ENCODE measurements at regions not wholly inside any gene's neighbourhood (a gene's known extent, or its start where the extent isn't known, plus 50 kb on each side); places are given as distances from the start of the nearest gene placed in this dataset.
"Not testable (repeated sequence)": the region's sequence is repeated elsewhere in the genome, so short reads cannot be mapped to it uniquely, and the experiment has no call there.

DNA sequence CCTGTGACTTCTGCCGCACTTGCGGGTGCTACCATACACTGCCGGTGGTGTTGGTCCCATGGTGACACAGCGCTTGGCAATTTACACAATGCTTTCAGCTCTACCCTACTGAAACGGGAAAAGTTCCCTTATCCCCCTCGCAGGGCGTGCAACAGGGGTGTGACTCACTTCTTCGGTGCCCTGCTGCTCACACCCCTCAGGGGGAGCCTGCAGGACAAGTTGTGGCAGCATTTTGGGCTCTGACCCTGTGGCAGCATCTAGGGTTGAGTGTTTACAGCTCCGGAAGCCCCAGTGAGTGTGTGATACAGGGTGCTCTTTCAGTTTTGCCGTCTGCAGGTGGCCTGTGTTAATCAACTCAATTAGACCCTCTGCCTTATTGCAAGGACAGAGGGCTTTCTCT is 324.7 kb upstream of the RGMA start:
- no peak for DNase-seq

DNA sequence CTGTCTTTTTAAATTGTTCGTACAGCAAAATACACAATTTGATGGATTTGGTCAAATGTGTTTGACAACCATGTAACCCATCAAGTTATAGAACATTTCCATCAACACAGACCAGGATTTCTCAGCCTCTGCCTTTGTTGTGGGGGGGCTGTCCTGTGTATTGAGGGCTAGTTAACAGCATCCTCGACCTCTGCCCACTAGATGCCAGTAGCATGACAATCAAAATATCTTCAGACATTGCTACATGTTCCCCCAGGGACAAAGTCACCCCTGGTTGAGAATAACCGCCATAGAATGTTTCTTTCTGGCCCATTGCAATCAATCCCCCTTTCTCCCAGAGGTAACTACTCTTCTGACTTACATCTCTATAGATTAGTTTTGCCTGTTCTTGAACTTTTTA is 310.1 kb upstream of the RGMA start:
- no peak for DNase-seq

DNA sequence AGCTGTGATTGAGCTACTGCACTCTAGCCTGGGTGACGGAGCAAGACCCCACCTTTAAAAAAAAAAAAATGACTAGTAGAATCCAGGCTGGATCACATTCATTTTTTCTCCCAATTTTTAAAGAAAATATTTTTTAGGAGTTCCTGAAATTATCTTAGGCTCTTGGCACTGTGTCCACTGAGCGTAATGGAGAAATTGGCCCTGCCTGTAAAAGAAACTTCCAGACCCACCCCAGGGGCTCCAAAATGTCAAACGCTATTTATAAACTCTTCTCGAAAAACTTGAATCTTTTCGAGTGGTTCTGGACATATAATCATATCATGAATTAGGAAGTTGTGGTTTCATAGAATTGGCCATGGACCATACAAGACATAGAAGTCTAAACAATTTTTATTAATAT is 300.2 kb upstream of the RGMA start:
- no peak for DNase-seq

DNA sequence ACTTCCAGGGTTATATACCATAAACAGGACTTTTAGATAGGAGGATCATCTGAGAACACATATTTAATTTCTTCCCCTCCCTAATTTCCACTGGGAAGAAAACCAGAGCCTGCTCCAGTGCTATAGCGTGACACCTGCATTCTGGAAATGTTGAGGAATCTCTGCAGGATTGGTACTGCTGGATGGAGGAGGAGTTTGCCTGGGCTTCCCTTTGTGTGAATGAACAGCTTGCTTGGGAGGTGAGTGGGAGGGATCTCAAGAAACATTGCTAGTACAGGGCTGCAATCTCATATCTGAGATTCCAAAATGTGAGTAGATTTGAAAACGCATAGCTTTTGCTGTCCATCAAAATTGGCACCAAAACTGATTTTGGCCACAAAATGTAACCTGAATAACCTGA is 295.9 kb upstream of the RGMA start:
- no peak for DNase-seq

DNA sequence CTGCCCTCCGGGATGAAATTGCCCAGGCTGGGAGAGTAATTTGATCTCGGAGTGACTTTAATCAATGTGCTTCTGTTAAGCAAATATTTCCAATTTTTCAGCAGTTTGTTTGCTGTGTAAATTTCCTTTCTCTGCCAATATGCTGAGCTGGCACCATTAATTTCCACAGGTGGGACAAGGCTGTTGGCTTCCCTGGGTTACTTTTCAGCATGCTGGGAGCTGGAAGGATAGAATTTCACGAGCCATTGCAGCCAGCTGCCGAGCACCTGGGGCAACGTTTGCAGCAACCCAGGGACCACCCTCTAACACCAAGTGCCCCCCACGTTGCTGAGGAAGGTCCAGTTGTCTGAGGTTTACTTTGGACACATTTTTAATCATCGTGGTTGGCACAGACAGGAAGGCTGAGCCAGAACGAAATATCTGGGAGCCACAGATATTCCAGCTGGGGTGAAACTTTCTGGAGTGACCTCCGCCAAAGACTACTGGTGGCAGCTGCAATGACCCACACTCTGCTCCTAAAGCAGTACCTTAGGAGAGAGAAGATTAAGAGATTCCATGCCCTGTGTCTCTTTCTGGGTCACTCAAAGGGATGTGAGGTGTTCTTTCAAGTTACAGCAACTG is 293.3 kb upstream of the RGMA start:
- DNase-seq, result no peak

DNA sequence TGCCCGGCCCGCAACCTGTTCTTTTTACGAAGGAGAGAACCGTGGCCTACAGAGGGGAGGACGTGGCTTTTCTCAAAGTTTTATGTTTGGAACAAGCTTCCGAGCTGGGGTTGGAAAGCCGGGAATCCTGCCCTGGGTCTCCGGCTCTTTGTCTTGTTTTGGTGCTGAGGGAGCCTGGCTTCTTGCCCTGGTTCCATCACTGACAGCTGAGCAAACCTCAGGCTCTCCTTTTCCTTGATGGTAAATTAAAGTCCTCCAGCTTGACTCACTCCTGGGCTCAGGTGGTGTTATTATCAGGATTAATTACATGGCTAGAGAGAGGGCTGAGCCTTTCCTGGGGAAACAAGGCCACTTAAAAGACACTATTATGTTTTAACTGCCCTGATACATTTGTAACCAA is 289.5 kb upstream of the RGMA start:
- no peak for DNase-seq

DNA sequence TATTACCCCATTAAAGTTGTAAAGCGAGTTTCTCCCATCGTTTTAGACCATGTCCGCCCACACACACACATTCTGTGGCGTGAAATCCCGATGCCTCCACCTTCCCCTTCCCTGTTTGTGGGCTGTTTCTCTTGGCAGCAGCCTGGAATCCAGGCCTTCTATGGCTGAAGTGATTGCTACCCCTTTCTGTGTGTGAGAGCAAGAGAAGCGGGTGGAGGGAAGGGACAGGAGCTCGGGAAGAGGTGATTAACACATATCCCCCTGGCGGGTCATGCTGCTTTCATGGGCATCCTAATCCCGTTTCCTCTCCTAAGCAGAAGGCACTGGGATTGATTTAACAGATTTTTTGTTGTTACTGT is 283.8 kb upstream of the RGMA start:
- DNase-seq, result no peak

DNA sequence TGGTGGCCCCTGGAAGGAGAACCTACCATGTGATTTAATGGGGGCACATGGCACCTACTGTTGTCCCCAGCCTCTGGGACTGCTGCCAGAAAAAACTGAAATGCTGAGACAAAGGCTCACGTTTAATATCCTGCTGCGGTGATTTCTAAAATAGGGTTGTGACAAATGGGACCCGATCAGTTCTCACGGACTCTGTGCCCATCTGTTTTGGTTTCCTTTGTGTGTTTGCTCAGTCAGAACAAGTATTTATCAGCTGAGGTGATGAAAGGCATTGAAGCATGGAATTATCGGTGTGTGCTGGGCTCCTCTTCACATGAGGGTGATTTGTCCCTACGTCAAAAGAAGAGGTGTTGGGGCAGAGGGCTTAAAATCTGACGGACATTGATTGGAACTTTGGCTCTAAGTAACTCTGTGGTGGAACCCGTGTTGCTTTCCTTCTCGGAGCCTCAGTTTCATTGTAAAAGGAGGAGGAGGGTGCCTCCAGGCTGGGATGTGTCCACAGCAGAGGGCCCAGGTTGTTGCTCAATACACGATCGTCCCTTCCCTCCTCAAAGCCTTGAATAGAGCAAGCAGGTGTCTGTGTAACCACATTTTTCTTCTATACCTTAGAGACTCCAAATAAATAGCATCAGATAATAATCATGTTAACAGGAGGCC is 283.3 kb upstream of the RGMA start:
- DNase-seq, result no peak

DNA sequence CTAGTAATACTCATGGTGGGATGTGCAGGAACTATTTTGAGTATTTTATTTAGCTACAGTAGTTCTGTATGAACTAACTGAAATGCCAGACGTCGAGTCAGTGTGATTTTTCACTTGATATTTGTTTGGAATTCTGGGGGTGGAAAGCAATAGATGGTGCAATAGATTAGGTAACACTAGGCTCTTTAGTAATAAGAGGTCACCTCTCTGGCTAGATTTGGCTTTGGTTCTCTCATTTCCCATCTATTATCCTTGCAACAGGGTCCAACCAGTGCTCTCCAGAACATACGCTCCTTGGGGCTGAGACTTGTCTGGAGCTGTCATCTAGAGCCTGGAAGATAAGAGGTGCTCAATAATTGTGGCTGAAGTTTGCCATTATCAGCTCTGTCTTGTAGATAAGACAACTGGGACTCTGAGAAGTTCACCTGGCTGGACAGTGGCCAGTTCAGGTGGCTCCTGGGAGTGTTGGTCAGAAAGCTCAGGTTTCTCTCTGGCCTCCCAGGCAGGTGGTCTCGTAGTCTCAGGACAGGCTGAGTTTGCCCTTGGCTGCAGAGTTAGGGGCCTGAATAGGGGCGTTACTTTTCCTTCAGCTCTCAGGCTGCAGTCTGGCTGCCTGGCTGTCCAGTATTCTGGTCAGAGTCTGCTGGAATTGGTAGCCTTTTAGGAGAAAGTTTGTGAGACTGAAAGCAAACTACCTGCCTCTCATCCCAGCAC is 277.5 kb upstream of the RGMA start:
- DNase-seq, result no peak

DNA sequence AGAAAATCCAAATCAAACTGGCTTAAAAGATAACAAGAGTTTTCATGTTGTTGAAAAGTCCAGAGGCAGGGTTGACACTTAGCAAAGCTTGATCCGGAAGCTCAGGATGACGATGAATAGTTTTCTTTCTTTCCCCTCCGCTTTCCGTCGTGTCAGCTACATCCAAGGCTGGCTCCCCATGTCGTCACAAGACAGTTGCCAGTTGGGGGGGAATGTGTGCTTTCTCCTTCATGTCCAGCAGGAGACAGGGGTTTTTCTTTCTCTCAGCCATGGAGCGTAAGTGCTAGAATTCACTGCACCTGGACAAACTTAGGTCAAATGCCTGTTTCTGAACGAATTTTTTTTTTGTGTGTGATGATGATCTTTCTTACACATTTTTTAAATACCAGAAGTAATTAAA is 273.8 kb upstream of the RGMA start:
- DNase-seq, result no peak

DNA sequence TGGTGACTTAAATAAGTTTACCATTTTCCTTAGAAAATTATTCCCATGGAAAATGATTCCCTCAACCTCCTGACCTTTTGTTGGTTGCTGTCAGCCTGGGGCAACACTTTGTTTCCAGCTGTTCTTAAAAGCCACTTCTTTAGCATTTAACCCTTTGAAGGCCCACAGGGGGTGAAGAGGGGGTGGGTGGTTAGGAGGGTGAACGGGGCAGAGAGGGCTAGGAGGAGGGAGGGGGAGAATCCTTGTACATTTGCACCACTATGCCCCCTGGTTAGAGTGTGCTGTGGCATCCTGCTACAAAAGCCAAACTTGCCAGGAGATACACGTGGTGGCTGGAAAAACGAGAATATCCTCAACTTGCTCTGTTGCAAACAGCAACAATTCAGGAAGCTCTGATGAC is 273.2 kb upstream of the RGMA start:
- no peak for DNase-seq

DNA sequence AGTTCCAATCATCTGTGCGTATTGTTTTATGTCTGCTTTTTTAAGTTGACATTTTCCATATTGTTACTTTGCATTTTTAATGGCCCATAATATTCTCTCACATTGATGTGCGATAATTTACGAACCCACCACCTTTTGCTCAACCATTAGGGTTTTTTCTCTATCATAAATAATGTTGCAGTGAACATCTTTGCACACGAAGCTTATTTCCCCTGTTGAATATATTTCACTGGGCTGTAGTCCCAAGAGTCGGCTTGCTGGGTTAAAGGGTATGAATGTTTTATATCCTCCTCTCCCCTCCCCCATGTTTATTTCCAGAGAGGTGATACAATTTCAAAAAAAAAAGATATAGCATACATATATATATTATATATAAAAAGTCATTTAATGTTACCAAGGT is 272.7 kb upstream of the RGMA start:
- no peak for DNase-seq

DNA sequence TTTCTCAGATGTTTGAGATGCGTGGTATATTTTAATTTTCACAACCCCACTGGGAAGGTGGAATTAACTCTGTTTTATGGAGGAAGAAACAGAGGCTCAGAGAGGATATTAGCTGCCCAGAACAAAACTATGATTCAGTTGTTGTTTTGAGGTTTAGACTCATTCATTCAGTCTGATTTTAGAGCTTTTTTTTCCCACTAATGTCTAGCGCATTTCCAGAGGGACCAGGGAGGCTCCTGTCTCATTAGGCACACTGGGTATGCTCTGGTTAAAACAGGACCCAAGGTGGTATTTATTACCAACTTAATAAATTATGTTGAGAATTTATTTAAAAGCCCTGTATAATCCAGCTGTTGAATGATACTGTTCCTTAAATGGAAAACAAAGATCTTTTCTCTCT is 272.0 kb upstream of the RGMA start:
- DNase-seq, result no peak

DNA sequence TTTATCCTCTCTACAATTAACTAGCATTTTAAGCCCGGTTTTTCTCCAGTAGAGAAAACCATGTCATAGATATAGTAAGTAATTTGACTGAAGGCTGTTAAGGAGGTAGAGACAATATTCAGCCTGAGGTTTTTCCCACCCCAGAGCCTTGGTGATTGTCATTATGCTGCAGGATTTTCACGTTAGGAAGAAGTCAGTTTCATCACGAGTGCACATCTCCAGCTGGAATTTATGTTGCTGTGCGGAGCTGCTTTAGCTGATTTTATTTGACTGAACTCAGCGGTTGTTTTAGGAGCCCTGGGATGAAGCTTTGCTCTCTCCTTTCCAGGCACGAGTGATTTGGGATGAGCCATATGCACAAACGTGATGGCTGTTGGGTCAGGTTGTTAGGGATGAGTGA is 271.3 kb upstream of the RGMA start:
- DNase-seq, result no peak

DNA sequence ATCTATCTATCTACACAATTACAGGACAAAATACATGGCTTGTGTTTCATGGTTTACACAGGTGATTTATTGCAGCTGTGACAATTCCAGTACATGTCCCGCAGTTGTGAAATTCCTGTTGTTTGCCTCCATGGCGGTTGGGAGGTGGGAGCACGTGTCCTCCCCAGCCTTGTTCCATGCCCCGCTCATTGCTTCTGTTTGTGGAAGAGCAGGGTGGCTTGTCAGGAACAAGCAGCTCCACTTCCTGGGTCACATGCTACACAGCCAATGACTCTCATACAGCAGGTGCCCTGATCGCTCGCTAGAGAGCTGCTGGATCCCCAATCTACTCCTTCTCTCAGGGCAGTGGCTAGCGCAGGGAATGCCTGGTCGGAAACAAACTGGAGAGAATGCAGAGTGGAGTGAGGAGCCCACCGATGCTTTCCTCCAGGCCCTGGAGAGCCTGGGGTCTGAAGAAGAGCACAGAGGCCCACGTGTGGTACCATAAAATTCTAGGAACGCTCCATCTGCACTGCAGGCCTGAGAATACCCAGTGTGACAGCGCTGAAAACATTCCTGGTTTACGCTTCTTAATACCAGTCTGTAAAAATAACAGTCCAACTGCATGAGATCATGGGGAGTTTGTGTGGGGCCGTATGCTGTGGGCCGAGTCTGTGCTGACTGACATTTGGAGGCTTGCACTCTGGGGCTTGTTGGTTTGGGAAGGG is 270.6 kb upstream of the RGMA start:
- DNase-seq, result no peak

DNA sequence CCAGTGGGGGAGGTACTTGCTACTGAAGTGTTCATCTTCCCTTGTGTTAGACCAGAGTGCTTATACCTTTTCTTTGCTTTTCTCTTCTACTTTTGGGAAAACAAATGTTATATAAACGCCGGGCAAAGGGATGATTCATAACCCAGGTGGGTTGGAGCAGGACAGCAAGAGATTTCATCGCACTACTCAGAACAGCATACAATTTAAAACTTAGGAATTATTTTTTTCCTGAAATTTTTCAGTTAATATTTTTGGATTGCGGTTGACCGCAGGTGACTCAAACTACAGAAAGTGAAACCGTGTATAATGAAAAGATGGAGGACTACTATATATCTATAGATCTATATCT is 270.0 kb upstream of the RGMA start:
- DNase-seq, result no peak

DNA sequence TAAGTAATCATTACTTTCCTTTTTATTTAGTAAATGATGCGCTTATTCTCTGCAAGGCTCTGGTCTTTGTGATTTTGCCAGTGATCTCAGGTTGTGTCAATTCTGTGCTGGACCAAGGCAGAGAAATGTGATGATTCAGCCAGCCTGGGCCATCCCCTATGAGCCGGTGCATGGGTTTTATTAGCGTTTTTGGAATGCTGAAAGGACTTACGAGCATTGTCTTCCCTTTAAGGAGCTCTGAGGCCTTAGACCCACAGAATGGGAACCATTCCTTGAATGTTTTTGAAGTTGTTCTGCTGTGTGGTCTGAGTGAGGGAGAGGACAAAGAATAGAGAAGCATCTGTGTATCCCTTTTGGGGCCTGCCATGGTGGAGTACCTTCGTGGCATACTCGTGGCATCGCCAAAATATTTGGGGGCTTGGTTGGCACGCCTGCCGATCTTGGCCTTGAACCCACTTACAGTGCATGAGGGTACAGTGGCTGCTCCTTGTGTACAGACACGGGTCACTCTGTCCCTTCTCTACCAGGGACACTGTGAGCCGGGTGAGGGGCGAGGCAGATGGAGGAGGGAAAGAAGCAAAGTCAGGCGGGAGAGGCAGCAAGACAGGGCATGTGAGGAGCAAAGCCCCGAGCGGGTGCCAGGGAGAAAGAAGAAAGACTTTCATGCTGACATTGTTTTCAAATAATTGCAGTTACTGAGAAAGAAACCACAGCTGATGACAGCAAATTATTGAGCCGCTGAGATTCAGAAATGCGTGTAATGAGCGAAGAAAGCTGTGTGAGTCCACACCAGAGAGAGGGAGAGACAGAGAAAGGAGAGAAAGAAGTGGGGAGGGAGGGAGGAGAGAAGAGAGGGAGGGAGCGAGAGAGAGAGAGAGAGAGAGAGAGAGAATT is 269.4 kb upstream of the RGMA start:
- no peak for DNase-seq

DNA sequence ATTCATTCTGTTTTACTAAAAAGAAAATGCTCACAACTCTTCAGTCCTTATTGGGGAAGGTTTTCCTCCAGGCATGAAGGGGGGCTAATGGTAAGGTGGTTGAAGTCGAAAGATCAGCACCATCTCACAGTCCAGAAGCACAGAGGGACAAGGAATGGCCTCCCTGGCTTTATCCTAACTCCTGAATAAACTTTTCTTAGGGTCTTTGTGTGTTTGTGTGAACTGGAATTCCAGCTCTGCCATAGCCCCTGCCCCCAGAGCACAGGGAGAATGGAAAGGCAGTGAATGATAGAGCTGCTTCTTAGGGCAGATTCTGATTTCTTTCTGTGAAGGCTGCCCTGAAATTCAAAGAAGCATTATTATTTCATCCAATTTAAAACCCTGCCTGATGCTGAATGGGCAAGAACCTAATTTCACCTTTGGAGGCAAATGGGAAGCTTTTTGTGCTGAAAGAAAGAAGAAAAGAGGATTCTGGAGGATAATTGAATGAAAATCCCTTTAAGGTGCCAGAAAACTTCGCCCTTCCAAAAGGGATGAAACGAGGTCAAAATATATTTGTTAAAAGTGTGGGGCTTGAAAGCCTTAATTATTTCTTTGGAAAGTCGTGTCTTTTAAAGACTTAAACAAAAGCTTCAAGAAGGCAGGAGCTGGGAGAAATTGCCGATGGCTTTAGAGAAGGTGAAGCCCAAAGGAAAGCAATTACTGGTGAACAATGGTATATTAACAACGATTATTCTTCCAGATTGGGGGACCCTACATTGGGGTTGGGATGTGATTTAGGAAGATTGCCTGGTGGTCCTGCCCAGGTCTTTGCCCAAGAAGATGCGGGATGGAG is 259.9 kb upstream of the RGMA start:
- no peak for DNase-seq

DNA sequence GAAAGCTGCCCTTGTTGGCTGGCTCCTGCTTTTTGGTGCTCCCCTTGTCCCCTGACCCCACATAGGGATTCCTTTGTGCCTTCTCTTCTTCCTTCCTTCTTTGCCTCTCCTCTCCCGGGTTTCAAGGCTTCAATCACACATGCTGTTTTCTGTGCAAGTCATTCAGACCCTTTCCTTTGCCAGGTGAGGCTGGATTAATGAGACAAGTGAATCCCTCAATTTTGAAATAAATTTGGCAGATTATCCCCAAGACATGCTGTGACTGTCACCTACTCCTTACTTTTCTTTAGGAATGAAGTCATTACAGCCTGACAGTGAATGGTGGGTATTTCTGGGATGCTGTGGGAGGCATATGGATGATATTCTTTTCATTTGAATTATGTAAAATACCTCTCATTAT is 259.0 kb upstream of the RGMA start:
- no peak for DNase-seq

DNA sequence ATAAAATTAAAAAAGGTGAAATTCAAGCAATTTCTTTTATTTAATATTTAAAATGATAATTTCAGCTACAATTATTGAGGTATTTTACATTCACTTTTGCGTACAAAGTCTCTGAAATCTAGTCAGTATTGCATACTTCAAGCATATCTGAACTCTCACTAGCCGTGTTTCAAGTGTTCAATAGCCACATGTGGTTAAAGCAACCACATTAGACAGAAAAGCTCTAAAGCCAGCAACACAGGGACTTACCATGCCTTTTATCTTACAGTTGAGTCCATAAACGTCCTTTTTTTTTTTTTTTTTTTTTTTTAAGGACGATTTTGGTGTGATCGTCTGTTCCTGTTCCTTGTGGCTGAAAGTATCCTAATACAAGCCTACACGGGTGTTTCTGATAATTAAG is 257.0 kb upstream of the RGMA start:
- DNase-seq, result no peak

DNA sequence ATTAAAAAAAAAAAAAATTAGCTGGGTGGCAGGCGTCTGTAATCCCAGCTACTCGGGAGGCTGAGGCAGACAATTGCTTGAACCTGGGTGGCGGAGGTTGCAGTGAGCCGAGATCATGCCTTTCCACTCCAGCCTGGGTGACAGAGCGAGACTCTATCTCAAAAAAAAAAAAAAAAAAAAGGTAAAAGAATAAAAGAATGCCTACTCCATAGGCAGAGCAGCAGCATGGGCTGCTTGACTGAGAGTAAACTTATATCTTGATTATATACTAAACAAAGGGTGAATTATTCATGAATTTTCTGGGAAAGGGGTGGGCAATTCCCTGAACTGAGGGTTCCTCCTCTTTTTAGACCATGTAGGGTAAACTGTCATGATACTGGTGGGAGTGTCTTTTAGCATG is 254.4 kb upstream of the RGMA start:
- not testable (repeated sequence) for DNase-seq

DNA sequence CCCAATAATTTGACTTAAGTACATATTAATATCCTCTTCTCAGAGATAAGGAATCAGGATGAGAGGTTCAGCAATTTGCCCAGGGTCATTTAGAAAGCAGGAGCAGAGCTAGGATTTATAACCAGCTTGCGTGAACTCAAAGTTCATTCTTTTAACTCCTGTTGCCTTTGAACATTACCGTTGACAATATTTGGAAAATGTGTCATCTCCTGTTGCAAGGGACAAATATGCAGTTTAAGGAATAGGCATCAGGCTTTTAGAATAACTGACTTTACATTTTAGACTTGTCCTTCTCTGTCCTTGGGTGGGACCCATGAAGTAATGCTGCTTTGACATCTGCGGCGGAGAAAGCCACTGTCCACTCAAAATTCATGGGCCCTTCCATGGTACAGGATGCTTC is 252.2 kb upstream of the RGMA start:
- DNase-seq, result no peak
